ENCODE measurements at regions not wholly inside any gene's neighbourhood (a gene's known extent, or its start where the extent isn't known, plus 50 kb on each side); places are given as distances from the start of the nearest gene placed in this dataset.

DNA sequence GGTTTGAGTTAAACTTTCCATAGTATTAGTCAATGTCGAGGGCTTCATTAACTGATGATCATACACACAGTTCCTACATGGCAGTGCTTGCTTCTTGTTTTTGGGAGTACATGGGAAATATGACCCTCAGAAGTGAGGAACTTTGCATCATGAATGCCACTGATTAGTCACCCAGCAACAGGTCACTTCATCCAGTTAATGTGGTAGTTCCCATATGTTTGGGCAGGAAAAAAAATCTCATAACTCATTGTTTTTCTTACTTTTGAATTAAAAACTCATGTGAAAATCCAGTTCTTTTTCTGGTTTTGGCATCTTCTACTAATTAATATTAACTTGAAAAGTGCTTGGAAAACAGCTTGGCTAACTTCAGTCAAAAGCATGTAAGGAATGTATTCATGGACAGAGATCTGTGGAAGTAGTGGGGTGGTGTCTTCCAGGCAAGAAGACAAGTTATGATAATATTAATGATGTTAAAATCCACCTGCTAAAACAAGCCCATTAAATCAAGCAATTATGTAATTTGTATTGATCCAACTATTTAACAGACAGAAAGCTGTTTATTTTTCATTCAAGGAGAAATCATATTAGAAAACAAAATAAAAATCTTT lies 309.1 kb upstream of the NAV3 start:
- TF ChIP-seq, protein P1, sequence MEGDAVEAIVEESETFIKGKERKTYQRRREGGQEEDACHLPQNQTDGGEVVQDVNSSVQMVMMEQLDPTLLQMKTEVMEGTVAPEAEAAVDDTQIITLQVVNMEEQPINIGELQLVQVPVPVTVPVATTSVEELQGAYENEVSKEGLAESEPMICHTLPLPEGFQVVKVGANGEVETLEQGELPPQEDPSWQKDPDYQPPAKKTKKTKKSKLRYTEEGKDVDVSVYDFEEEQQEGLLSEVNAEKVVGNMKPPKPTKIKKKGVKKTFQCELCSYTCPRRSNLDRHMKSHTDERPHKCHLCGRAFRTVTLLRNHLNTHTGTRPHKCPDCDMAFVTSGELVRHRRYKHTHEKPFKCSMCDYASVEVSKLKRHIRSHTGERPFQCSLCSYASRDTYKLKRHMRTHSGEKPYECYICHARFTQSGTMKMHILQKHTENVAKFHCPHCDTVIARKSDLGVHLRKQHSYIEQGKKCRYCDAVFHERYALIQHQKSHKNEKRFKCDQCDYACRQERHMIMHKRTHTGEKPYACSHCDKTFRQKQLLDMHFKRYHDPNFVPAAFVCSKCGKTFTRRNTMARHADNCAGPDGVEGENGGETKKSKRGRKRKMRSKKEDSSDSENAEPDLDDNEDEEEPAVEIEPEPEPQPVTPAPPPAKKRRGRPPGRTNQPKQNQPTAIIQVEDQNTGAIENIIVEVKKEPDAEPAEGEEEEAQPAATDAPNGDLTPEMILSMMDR (IDR thresholded peaks at IDR 0.05), result no peak

DNA sequence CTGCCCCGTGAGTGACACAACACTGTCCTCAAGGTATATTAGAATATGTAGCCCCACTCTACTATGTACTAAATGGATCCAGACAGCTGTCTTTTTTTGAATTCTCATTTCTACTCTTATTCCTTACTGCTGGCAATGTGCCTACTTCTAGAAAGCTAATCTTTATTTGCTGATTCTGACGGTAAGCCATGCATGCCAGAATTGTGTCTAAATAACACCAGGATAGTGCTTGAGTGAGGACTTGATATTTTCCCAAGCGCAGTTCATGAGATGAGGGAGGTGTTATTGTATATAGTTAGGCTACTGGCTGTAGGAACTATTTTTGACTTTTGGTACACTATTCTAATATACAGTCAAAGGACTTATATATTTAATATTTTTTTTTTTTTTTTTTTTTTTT lies 316.2 kb upstream of the NAV3 start:
- TF ChIP-seq, protein P1 (IDR thresholded peaks at IDR 0.05), result no peak

DNA sequence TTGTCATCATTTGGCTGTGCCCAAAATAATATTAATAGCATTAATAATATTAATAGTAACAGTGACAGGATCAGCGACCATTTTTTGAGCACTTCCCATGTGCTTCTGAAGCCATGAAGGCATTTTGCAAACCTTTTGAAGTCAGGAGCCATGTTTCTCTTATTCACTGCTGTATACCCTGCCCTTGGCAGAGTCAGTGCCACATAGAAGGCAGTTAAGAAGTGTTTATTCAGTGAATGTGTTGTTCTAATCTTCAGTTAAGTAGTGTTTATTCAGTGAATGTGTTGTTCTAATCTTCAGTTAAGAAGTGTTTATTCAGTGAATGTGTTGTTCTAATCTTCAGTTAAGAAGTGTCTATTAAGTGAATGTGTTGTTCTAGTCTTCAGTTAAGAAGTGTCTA lies 319.7 kb upstream of the NAV3 start:
- TF ChIP-seq, protein P1 (IDR thresholded peaks at IDR 0.05), result no peak

DNA sequence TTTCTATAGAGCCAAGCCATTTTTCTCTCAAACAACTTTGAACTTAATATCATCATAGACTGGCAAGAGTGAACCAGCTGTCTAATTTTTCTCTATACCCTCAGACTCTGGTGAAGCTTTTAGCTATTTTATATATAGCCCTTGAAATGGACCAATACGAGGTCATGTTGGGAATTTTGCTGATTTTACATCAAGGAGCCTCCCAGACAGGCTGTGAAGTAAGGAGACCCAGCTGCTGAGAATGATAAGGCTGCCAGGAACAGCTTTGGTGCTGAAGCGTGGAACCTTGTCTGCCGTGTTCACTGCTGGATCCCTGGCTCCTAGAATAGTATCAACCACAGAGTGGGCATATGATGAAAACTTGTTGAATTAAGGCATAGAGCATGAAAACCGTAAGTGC lies 326.2 kb upstream of the NAV3 start:
- TF ChIP-seq, protein P1 (IDR thresholded peaks at IDR 0.05), result no peak

DNA sequence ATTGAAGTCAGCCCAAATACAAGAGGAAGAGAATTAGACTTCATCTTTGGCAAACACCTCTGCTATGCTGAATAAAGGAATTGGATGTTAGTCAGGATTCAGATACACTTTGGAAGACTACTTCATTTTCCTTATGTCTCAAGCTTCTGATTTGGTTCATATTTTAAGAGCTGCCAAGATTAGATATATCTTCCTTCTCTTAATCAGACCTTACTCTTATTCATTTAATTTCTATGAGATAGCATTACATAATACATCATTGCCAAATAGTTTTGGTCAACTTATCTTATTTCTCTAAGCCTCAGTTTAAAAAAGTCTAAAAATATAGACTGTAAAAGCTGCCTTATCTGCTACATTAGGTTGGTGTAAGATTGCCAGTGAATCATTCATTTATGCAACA lies 330.6 kb upstream of the NAV3 start:
- TF ChIP-seq, protein P1 (IDR thresholded peaks at IDR 0.05), result no peak

DNA sequence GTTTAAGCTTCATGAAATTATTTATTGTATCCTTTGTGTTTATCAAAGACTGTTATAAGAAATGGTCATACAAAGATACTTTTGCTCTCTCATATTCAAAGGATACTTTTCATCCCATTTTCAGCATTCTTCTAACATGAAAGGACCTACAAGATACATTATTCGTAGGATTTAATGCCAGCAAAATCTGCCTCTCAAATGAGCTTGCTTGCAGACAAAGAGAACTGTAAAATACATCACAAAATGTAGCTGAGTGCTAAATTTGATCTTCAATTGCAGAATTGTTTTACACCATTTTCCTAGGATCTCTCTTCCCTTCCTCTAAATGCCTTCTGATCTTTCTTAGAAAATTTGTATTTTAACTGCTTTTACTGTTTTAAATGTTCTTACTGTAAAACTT lies 333.0 kb upstream of the NAV3 start:
- TF ChIP-seq, protein P1 (IDR thresholded peaks at IDR 0.05), result no peak

DNA sequence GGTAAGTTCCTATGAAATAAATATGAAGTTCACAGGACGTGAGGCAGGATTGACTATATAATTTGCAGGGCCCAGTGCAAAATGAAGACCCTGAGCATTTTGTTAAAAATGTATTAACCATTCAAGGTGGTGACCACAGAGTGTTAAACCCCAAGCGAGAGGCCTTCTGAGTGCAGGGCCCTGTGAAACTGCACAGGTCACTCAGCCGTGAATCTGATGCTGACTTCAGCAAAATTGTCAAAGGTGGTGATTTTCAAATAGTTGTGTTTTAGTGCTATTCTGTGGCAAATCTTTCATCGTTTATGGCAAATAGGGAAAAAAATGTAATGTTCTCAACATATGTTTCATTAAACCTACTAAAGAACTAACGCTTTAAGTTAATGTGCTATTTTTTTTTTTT lies 334.0 kb upstream of the NAV3 start:
- TF ChIP-seq, protein P1 (IDR thresholded peaks at IDR 0.05), result no peak

DNA sequence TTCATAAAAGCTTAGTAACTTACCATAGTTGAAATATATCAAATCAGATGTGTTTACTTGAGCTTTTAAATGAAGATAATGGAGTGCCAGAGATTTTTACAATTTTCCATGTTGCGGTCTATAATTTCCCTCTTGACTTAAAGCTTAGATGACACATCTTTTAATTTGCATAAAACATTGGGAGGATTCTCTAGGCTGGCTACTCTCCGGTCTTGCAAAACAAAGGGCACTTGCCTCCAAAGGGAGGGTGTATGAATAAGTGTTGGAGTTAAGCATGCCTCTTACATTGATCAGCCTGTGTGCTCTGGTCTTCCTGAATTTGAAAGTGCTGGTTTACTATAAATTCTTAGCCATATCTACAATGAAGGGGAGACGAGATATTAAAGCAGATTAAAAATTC lies 336.4 kb upstream of the NAV3 start:
- TF ChIP-seq, protein P1 (IDR thresholded peaks at IDR 0.05), result no peak

Measured in LNCAP (cell line).